Endothelial cell (in vitro differentiated cells): ENCODE measurements at regions not wholly inside any gene's neighbourhood (a gene's known extent, or its start where the extent isn't known, plus 50 kb on each side); places are given as distances from the start of the nearest gene placed in this dataset.

Experiments
- DNase-seq: peaks from one replicate; pipeline ENCODE4 v3.0.0; 2021; ENCODE audit warnings: low spot score
- H3K27ac Mint-ChIP-seq: one replicate; pipeline ENCODE4 v1.8.0; 2021; ENCODE audit warnings: mixed read lengths, inconsistent platforms; ENCODE audit not compliant: unreplicated experiment
- H3K27me3 Mint-ChIP-seq: one replicate; pipeline ENCODE4 v1.8.0; 2021; ENCODE audit warnings: mild to moderate bottlenecking, moderate library complexity, mixed read lengths, inconsistent platforms; ENCODE audit not compliant: unreplicated experiment
- H3K36me3 Mint-ChIP-seq: one replicate; pipeline ENCODE4 v1.8.0; 2021; ENCODE audit warnings: mild to moderate bottlenecking, low read depth, mixed read lengths, inconsistent platforms; ENCODE audit not compliant: unreplicated experiment
- H3K4me1 Mint-ChIP-seq: one replicate; pipeline ENCODE4 v1.8.0; 2021; ENCODE audit warnings: mild to moderate bottlenecking, mixed read lengths, inconsistent platforms; ENCODE audit not compliant: unreplicated experiment
- H3K4me3 Mint-ChIP-seq: one replicate; pipeline ENCODE4 v1.8.0; 2021; ENCODE audit warnings: mild to moderate bottlenecking, mixed read lengths, inconsistent platforms; ENCODE audit not compliant: unreplicated experiment
- H3K9me3 Mint-ChIP-seq: one replicate; pipeline ENCODE4 v1.8.0; 2021; ENCODE audit warnings: mixed read lengths, inconsistent platforms; ENCODE audit not compliant: unreplicated experiment
- CTCF ChIP-seq: fragments of 200-600 bp; sonication (generic); IDR thresholded peaks from one replicate; pipeline ENCODE4 v1.5.0; 2021; ENCODE audit warnings: antibody characterized with exemption; ENCODE audit not compliant: unreplicated experiment

- DNase-seq, result no peak
- Mint-ChIP-seq H3K36me3 (no peaks in the 10 kb centered on the region), H3K4me1 (no peaks in the 10 kb centered on the region), H3K27me3 (peaks cover 1% of the 10 kb centered on the region), H3K9me3 (no peaks in the 10 kb centered on the region), H3K27ac (no peak overlapping the region), H3K4me3 (no peak overlapping the region)
- no peak for TF ChIP-seq CTCF
Observed at GRCh38 chr15:39318231-39318630, 262.6 kb upstream of the THBS1 start.

- Mint-ChIP-seq H3K27me3 (peaks cover 1% of the 10 kb centered on the region), H3K4me3 (no peak overlapping the region), H3K4me1 (no peaks in the 10 kb centered on the region), H3K27ac (no peak overlapping the region), H3K9me3 (no peaks in the 10 kb centered on the region), H3K36me3 (no peaks in the 10 kb centered on the region)
- DNase-seq, result no peak
- no peak for TF ChIP-seq CTCF
Observed at GRCh38 chr15:39320355-39320754, 260.5 kb upstream of the THBS1 start.

- Mint-ChIP-seq H3K36me3 (no peaks in the 10 kb centered on the region), H3K4me3 (no peak overlapping the region), H3K27me3 (peaks cover 1% of the 10 kb centered on the region), H3K27ac (no peak overlapping the region), H3K4me1 (no peaks in the 10 kb centered on the region), H3K9me3 (no peaks in the 10 kb centered on the region)
- DNase-seq, result no peak
- no peak for TF ChIP-seq CTCF
Observed at GRCh38 chr15:39320886-39321285, 260.0 kb upstream of the THBS1 start.

GRCh38 chr15:39321977-39322376 lies 258.9 kb upstream of the THBS1 start:
- H3K9me3 Mint-ChIP-seq, result no peaks in the 10 kb centered on the region
- no peak overlapping the region for H3K27ac Mint-ChIP-seq
- H3K36me3 Mint-ChIP-seq, result no peaks in the 10 kb centered on the region
- peaks cover 1% of the 10 kb centered on the region for H3K27me3 Mint-ChIP-seq
- no peak for DNase-seq
- no peak for TF ChIP-seq CTCF
- no peak overlapping the region for H3K4me3 Mint-ChIP-seq
- no peaks in the 10 kb centered on the region for H3K4me1 Mint-ChIP-seq

GRCh38 chr15:39323157-39323556 lies 257.7 kb upstream of the THBS1 start:
- no peak for DNase-seq
- TF ChIP-seq CTCF, result no peak
- Mint-ChIP-seq H3K36me3 (no peaks in the 10 kb centered on the region), H3K27ac (no peak overlapping the region), H3K4me1 (no peaks in the 10 kb centered on the region), H3K27me3 (peaks cover 1% of the 10 kb centered on the region), H3K9me3 (no peaks in the 10 kb centered on the region), H3K4me3 (no peak overlapping the region)
